Fibroblast of the aortic adventitia (primary cell): ENCODE measurements at regions not wholly inside any gene's neighbourhood (a gene's known extent, or its start where the extent isn't known, plus 50 kb on each side); places are given as distances from the start of the nearest gene placed in this dataset.
A peak's percentile ranks its signal among the peaks of the same experiment; 100 is the strongest.

Experiments used
- DNase-seq: peaks from one replicate; pipeline ENCODE4 v3.0.0-alpha.2; 2010; ENCODE audit warnings: low read depth
- H3K4me3 ChIP-seq: 2 replicates; pipeline ENCODE4 v1.5.1; 2011; ENCODE audit warnings: low read depth, mild to moderate bottlenecking, control low read depth, low read length, moderate library complexity
- CTCF ChIP-seq: IDR thresholded peaks from 2 replicates; pipeline ENCODE4 v1.5.1; 2011; ENCODE audit warnings: mild to moderate bottlenecking, low read length, control low read depth, inconsistent platforms; ENCODE audit not compliant: insufficient read depth

- H3K4me3 ChIP-seq, result no peak overlapping the region
- DNase-seq, result no peak
- no peak for TF ChIP-seq CTCF
Measured at GRCh38 chr1:61604261-61604660, 120.7 kb downstream of the TM2D1 start.

GRCh38 chr1:61602663-61603062 lies 122.3 kb downstream of the TM2D1 start:
- TF ChIP-seq CTCF, result no peak
- no peak for DNase-seq
- H3K4me3 ChIP-seq, result no peak overlapping the region

GRCh38 chr1:61597601-61598000 lies 127.3 kb downstream of the TM2D1 start:
- H3K4me3 ChIP-seq, result no peak overlapping the region
- no peak for DNase-seq
- TF ChIP-seq CTCF, result no peak

GRCh38 chr1:61593331-61593730 lies 131.6 kb downstream of the TM2D1 start:
- no peak for DNase-seq
- no peak for TF ChIP-seq CTCF
- H3K4me3 ChIP-seq, result no peak overlapping the region

- peak overlapping the region; percentile 32 for H3K4me3 ChIP-seq
Measured at GRCh38 chr1:61591351-61591750, 133.6 kb downstream of the TM2D1 start.

GRCh38 chr1:61588736-61589672 lies 135.9 kb downstream of the TM2D1 start:
- DNase-seq, result peak; percentile 57
- TF ChIP-seq CTCF, result peak; percentile 78
- no peak overlapping the region for H3K4me3 ChIP-seq

More at GRCh38 chr1:61591351-61591750, 133.6 kb downstream of the TM2D1 start:
- peak; percentile 56 for DNase-seq
- TF ChIP-seq CTCF, result no peak
